SK-N-SH (cell line): ENCODE measurements at regions not wholly inside any gene's neighbourhood (a gene's known extent, or its start where the extent isn't known, plus 50 kb on each side); places are given as distances from the start of the nearest gene placed in this dataset.

Source experiments
- CTCF ChIA-PET: fragments of 300-600, 350-600 bp; formaldehyde crosslinking; extraction: SDS; loops from one replicate; lab custom pipeline; 2021; lab: Yijun Ruan, JAX
- POLR2A ChIA-PET: fragments of 350-600 bp; sonication (Branson Sonifier 250); formaldehyde crosslinking; extraction: SDS; loops from one replicate; lab custom pipeline; 2020; ENCODE audit warnings: antibody characterized with exemption, inconsistent platforms; lab: Yijun Ruan, JAX
- DNase-seq: peaks from one replicate; pipeline ENCODE4 v3.0.0; 2012
- H2AFZ ChIP-seq: fragments of 200-600 bp; sonication (generic); 2 replicates; pipeline ENCODE4 v1.8.1; 2016; ENCODE audit warnings: antibody characterized with exemption, mild to moderate bottlenecking, low read depth
- H3F3A ChIP-seq: fragments of 200-600 bp; sonication (generic); replicated peaks from 2 replicates; pipeline ENCODE3; 2016; ENCODE audit warnings: antibody characterized with exemption, mild to moderate bottlenecking; ENCODE audit not compliant: insufficient read depth
- H3K27ac ChIP-seq, 2 experiments: fragments of 200-500 bp in 1 of 2; fragments of 200-600 bp in 1 of 2; sonication (Bioruptor generic) in 1 of 2; sonication (generic), shearing (Covaris generic) in 1 of 2; 2 replicates each; pipeline versions ENCODE4 v1.5.1 to v1.6.1; 2014 to 2016; ENCODE audit warnings: low read depth in 2 of 2, inconsistent platforms in 1 of 2, low read length in 1 of 2, mild to moderate bottlenecking in 1 of 2, mixed read lengths in 1 of 2
- H3K27me3 ChIP-seq: fragments of 200-600 bp; sonication (generic), shearing (Covaris generic); 2 replicates; pipeline ENCODE4 v1.6.1; 2016; ENCODE audit warnings: mixed run types; ENCODE audit not compliant: insufficient read depth
- H3K36me3 ChIP-seq, 2 experiments: fragments of 200-500 bp in 1 of 2; fragments of 200-600 bp in 1 of 2; sonication (Bioruptor generic) in 1 of 2; sonication (generic) in 1 of 2; replicated peaks in 1 of 2; 2 replicates each; pipeline versions ENCODE3 to v1.5.1; 2014 to 2016; ENCODE audit warnings: low read length in 1 of 2, mild to moderate bottlenecking in 1 of 2; ENCODE audit not compliant: insufficient read depth in 2 of 2, control insufficient read depth in 1 of 2
- H3K4me1 ChIP-seq, 2 experiments: fragments of 200-500 bp in 1 of 2; fragments of 200-600 bp in 1 of 2; sonication (Bioruptor generic) in 1 of 2; sonication (generic), shearing (Covaris generic) in 1 of 2; 2 replicates each; pipeline versions ENCODE4 v1.5.1 to v1.6.1; 2014 to 2016; ENCODE audit warnings: low read depth in 1 of 2, low read length in 1 of 2, mixed run types in 1 of 2; ENCODE audit not compliant: insufficient read depth in 2 of 2, control insufficient read depth in 1 of 2
- H3K4me2 ChIP-seq: fragments of 200-600 bp; sonication (generic), shearing (Covaris generic); 2 replicates; pipeline ENCODE4 v1.6.1; 2017; ENCODE audit warnings: mixed run types
- H3K4me3 ChIP-seq, 2 experiments: fragments of 200-500 bp in 1 of 2; fragments of 200-600 bp in 1 of 2; sonication (Bioruptor generic) in 1 of 2; sonication (generic), shearing (Covaris generic) in 1 of 2; 2 replicates each; pipeline versions ENCODE4 v1.5.1 to v1.8.1; 2014 to 2016; ENCODE audit warnings: low read depth in 2 of 2, inconsistent platforms in 1 of 2, low read length in 1 of 2, mild to moderate bottlenecking in 1 of 2, mixed read lengths in 1 of 2, moderate library complexity in 1 of 2
- H3K79me2 ChIP-seq: fragments of 200-600 bp; sonication (generic); 2 replicates; pipeline ENCODE4 v1.8.1; 2017; ENCODE audit warnings: mild to moderate bottlenecking; ENCODE audit not compliant: insufficient read depth
- H3K9ac ChIP-seq: fragments of 200-600 bp; sonication (generic); 2 replicates; pipeline ENCODE4 v1.6.1; 2017; ENCODE audit warnings: mixed run types
- H3K9me2 ChIP-seq: fragments of 200-600 bp; sonication (generic); 2 replicates; pipeline ENCODE4 v1.6.1; 2017; ENCODE audit warnings: mixed run types
- H3K9me3 ChIP-seq: fragments of 200-600 bp; sonication (generic); 2 replicates; pipeline ENCODE4 v1.6.1; 2017; ENCODE audit warnings: mixed run types, mild to moderate bottlenecking, moderate library complexity
- H4K20me1 ChIP-seq: fragments of 200-600 bp; sonication (generic); 2 replicates; pipeline ENCODE4 v1.6.1; 2017; ENCODE audit warnings: mild to moderate bottlenecking, mixed run types; ENCODE audit not compliant: insufficient read depth
- CTCF ChIP-seq: fragments of 200-600 bp; sonication (generic); IDR thresholded peaks from 2 replicates; pipeline ENCODE4 v1.6.1; 2017; ENCODE audit warnings: antibody characterized with exemption, mild to moderate bottlenecking, moderate library complexity
- FOXM1 ChIP-seq: IDR thresholded peaks from 2 replicates; pipeline ENCODE4 v1.4.0; 2012; ENCODE audit warnings: low read depth, mild to moderate bottlenecking
- IRF3 ChIP-seq: fragments of 150-350 bp; IDR thresholded peaks from 2 replicates; pipeline ENCODE4 v1.6.1; 2016; ENCODE audit warnings: mild to moderate bottlenecking, low read depth, low read length
- MAX ChIP-seq: IDR thresholded peaks from 2 replicates; pipeline ENCODE4 v1.4.0; 2012; ENCODE audit warnings: low read depth
- MEF2A ChIP-seq: IDR thresholded peaks from 2 replicates; pipeline ENCODE4 v1.4.0; 2012; ENCODE audit warnings: low read depth, borderline replicate concordance
- NRF1 ChIP-seq: IDR thresholded peaks from 2 replicates; pipeline ENCODE4 v1.6.1; 2012; ENCODE audit warnings: low read depth, mild to moderate bottlenecking, low read length
- RAD21 ChIP-seq: IDR thresholded peaks from 2 replicates; pipeline ENCODE4 v1.6.1; 2012; ENCODE audit warnings: mild to moderate bottlenecking, low read length
- RCOR1 ChIP-seq: fragments of 150-350 bp; IDR thresholded peaks from 2 replicates; pipeline ENCODE4 v1.6.1; 2017; ENCODE audit warnings: antibody characterized with exemption, low read length
- REST ChIP-seq: IDR thresholded peaks from 2 replicates; pipeline ENCODE4 v1.6.1; 2012; ENCODE audit warnings: mild to moderate bottlenecking, low read depth, low read length, moderate library complexity
- RFX5 ChIP-seq: IDR thresholded peaks from 2 replicates; pipeline ENCODE4 v1.6.1; 2012; ENCODE audit warnings: mild to moderate bottlenecking, improper control_type of control experiment, low read length
- RXRA ChIP-seq: IDR thresholded peaks from 2 replicates; pipeline ENCODE4 v1.4.0; 2012; ENCODE audit warnings: low read depth, mild to moderate bottlenecking, borderline replicate concordance
- TCF12 ChIP-seq: IDR thresholded peaks from 2 replicates; pipeline ENCODE4 v1.4.0; 2012
- USF1 ChIP-seq: IDR thresholded peaks from 2 replicates; pipeline ENCODE4 v1.4.0; 2012; ENCODE audit warnings: low read depth, borderline replicate concordance
- USF2 ChIP-seq: fragments of 150-350 bp; IDR thresholded peaks from 2 replicates; pipeline ENCODE4 v1.6.1; 2017; ENCODE audit warnings: antibody characterized with exemption, low read length, low read depth, borderline replicate concordance
- YY1 ChIP-seq: IDR thresholded peaks from 2 replicates; pipeline ENCODE4 v1.4.0; 2012; ENCODE audit warnings: low read depth, mild to moderate bottlenecking
- WGBS: methylation state at CpG from one replicate; pipeline ENCODE4 v1.1.6; 2017; ENCODE audit warnings: low lambda C conversion rate; 5-methylcytosine and 5-hydroxymethylcytosine counted together

GRCh38 chr5:71874521-71874920 lies 155.4 kb downstream of the CARTPT start:
- Histone ChIP-seq H4K20me1 (no peaks in the 10 kb centered on the region), H3K9me2 (no peaks in the 10 kb centered on the region), H3K4me3 (no peak overlapping the region), H3K9ac (no peak overlapping the region), H2AFZ (no peak overlapping the region), H3K79me2 (no peaks in the 10 kb centered on the region), H3K27me3 (no peaks in the 10 kb centered on the region), H3K4me1 (no peaks in the 10 kb centered on the region; a peak in 1 of 4 replicates), H3F3A (no peaks in the 10 kb centered on the region), H3K4me2 (no peak overlapping the region), H3K36me3 (no peaks in the 10 kb centered on the region), H3K27ac (no peak overlapping the region), H3K9me3 (peaks cover 19% of the 10 kb centered on the region)
- TF ChIP-seq IRF3 (no peak), USF2 (no peak), RFX5 (no peak), CTCF (no peak), TCF12 (no peak)
- ChIA-PET CTCF (interaction anchor here (1.3 kb wide), 1 partner anchor 8 kb away, joined by 3 read pairs; no protein-coding TSS in a partner anchor), POLR2A (no interaction called here)
- DNase-seq: no peak
- 58% methylated on average over 2 of the region's 2 CpGs for WGBS

GRCh38 chr5:71877511-71877910 lies 158.4 kb downstream of the CARTPT start:
- Histone ChIP-seq H3K4me1 (no peaks in the 10 kb centered on the region; a peak in 1 of 4 replicates), H3F3A (no peaks in the 10 kb centered on the region), H4K20me1 (no peaks in the 10 kb centered on the region), H3K9me3 (no peaks in the 10 kb centered on the region), H3K27ac (no peak overlapping the region), H3K4me3 (no peak overlapping the region), H3K9ac (no peak overlapping the region), H3K4me2 (no peak overlapping the region), H2AFZ (no peak overlapping the region), H3K27me3 (no peaks in the 10 kb centered on the region), H3K36me3 (no peaks in the 10 kb centered on the region), H3K79me2 (no peaks in the 10 kb centered on the region), H3K9me2 (no peaks in the 10 kb centered on the region)
- CTCF ChIA-PET: interaction anchor here (1.3 kb wide), 1 partner anchor 12 kb away, joined by 3 read pairs; no protein-coding TSS in a partner anchor
- WGBS: 45% methylated on average over 1 of the region's 1 CpG
- POLR2A ChIA-PET: no interaction called here
- no peak for DNase-seq
- TF ChIP-seq MEF2A (no peak), RCOR1 (no peak), NRF1 (no peak), RAD21 (no peak), RXRA (no peak), REST (no peak), FOXM1 (no peak), YY1 (no peak), MAX (no peak), USF1 (no peak), TCF12 (no peak)
